HG03175 (cell line): ENCODE measurements at regions not wholly inside any gene's neighbourhood (a gene's known extent, or its start where the extent isn't known, plus 50 kb on each side); places are given as distances from the start of the nearest gene placed in this dataset.
"Not testable (repeated sequence)": the region's sequence is repeated elsewhere in the genome, so short reads cannot be mapped to it uniquely, and the experiment has no call there.

Experiments
- ATAC-seq: cut with Tn5 transposase; IDR thresholded peaks from one replicate; pipeline ENCODE4 v1.9.1; 2021; ENCODE audit warnings: mild to moderate bottlenecking, moderate library complexity; ENCODE audit not compliant: unreplicated experiment

GRCh38 chr12:24522736-24523135, 426.2 kb downstream of the BCAT1 start:
- ATAC-seq: no peak

GRCh38 chr12:24519759-24520158, 429.1 kb downstream of the BCAT1 start:
- ATAC-seq: no peak

DNA sequence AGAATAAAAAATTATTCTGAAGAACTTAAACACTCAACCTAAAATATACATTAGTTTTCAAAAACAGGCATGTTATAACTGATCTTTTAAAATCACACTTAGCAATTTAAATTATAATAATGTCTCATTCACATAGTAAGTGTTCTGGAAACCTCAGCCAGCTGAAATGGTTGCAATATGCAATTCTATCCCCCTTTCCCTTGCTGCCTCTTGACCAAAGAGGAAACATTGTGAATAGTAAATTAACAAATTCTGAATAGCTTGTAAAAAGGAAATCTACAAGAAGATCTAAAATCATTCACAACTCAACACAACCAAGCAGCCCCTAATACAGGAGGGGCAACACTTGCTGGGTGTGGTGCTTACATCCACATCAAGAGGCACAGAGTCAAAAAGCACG, 431.9 kb downstream of the BCAT1 start:
- no peak for ATAC-seq

- no peak for ATAC-seq
Measured at GRCh38 chr12:24510581-24511125, 438.2 kb downstream of the BCAT1 start.

DNA sequence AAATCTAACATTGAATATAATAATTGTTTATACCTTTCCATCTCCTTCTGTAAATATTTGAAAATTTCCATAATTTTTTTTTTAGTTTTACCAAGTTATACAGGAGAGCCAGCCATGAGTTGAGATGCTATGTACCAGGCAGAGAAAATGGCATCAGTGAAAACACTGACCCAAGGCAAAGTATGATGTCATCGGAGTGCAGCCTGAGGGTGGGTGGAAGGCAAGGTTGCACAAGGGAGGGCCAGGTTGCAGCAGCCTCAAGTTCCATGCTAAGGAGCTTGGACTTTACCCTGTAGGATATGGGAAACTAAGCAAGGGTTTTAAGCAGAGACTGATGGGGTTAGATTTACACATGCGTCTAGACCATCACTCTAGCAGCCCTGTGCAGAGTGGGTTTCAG, 441.1 kb downstream of the BCAT1 start:
- no peak for ATAC-seq

DNA sequence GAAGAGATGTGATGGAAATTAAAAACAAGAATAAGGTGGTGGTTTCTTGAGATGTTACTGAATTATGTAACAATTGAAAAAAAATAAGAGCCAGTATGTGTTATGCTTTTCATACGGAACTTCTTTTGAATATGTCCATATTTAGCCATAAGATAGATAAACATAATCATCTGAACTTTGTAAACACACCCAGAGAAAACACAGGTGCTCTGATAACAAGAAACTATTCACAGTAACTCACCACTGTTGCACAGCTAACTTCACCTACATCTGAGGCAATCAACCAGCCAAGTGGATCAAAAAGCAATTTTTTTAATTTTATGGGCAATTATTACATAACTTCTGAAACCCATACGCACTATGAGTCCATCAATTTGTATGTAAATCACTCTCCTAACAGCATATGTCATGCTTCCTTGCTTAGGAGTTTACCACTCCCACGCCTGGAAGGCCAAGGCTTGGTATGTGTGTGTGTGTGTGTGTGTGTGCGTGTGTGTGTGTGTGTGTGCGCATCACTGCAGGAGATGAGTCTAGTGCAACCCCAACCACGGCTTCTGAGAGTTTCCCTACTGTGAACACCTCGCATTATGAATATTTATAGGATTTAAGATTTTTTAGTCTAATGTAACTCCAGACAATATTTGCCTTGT, 443.4 kb downstream of the BCAT1 start:
- ATAC-seq: no peak

GRCh38 chr12:24503477-24503876, 445.4 kb downstream of the BCAT1 start:
- not testable (repeated sequence) for ATAC-seq

DNA sequence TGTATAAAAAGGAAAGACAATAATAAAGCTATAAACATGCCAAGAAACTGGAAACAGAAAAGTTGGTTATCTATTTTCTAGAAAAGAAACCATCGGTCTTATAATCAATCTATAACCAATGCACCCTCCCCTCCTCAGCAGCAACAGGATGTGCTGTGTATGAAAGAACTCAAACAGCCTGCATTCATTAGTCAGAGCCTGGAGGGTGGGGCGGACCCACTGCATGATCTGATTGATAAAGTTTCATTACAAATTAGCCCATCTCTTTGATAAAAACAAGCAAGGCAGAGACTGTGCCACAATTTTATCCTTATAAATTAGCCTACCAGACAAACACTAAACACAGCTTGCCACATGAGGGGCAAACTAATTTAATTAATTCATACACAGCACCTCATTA, 448.1 kb downstream of the BCAT1 start:
- no peak for ATAC-seq

DNA sequence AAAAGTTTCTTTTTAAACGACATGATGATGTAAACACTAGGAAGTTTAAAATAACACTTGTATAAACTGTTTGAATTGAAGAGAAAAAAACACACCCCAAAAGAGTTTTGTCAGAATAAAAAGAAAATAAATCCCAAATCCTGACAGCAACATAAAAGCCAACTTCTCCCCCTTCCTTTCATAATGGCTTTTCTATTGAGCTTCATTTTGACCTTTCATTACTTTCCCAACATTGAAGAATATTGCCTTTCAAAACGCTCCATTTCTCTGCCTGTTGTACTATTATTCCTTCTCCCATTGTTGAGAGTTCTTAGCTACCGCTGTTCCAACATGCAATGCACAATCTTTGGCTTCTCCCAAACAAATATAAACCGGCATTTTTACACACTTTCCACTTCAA, 448.5 kb downstream of the BCAT1 start:
- no peak for ATAC-seq

DNA sequence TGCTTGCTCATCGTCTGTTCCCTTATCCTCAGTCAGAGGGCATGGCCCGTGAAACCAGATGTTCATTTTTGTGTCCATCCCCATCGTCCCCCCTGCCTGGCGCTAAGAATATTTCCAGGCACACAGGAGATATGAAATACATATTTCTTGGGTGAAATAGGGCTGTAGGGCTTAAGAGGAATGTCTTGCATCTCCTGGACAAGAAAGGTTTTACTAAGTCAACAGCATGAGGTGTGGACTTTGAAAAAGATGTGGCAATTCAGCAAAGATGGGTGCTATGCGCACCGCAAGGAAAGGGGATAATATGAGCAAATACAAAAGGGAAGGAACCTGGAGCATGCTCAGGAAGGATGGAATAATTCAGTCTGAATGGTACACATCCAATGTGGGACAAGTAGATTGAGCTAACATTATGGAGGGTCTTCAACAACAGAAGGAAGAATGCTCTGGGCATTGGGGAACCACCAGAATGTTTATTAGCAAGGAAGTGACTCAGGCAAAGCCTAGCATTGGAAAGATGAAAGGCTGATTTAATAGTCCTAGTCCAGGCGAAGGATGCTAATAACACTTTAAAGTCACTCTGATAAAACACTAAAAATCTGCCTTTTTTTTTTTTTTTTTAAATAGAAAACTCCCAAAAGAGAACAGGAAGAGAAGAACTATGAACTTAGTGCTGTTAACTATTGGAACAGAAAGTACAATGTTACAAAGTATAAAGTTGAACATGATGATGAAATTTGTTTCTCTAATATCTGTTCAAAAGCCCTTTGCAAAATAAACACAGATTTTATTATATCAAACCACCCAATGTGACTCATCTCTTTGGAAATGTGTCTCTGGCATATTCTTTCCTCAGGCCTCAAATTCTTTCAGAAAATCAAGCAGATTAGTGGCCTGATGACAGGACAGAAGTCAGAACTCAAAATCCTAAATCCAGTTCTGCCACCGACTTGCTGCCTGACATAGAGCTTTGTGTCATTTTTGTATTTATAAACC, 449.5 kb downstream of the BCAT1 start:
- ATAC-seq: no peak

GRCh38 chr12:24496755-24497154, 452.1 kb downstream of the BCAT1 start:
- no peak for ATAC-seq

DNA sequence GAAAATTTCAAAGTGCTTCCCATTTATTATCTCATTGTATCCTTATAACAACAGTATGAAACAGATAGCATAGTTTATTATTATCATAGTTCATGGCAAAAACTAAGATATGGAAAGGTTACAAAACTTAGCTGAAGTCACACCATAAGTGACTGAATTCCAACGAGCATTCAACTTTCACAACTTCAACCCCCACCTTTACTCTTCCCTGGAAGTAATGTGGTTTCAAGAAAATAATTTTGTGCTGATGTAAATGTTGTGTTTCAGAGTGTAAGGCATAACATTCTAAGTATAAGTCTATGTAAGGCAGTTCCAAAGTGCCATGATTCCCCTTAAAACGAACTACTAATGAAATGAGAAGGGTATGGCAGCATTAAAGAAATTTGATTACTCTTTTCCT, 454.5 kb downstream of the BCAT1 start:
- ATAC-seq: no peak

DNA sequence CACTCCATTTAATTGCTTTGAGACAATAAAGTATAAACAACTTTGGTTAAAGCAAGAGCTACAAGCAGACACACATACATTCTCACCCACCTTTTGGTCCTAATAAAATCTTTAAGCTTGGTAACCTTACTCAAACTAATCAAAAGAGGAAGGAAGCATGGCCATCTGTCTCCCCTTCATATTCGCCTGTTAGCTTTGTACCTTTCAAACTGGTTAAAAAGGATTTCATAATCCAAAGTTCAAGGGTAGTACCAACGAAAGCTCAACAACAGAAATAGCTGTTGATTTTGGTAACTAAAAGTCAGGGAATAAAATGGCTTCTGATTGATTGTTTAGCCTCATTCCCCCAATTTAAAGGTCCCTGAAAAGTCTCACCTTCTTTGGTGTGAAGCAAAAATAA, 456.9 kb downstream of the BCAT1 start:
- ATAC-seq: no peak

GRCh38 chr12:24489939-24490338, 459.0 kb downstream of the BCAT1 start:
- ATAC-seq: no peak

DNA sequence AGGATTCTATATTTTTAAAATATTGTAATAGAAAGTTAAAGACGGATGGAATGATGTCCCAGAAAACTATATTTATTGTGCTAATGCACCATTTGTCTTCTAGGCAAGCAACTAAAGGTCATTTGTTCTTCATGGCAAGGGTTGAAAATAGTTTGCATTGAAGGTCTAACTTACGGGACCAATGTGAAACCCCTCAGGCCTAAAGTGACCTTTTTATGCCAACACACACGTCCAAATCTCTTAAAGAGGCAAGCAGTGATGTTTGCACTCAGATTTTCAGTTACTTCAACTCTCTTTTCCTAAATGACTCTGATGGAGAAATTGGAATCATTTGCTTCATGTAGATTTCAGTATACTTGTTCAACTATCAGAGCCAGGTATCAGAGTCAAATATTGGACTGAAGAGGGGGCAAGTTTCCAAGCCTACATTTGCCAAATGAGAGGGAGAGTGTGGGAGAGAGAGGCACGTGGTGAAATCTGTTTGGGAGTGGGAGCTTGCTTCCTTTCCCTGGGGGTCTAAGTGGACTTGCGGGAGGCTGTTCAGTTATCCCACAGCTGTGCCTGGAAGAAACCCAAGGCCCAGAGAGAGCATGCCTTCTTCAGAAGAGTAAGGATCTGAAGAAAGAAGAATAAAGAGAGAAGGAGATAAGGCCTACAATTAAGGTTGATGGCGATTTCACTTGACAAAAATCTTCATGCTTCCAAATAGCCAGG, 459.8 kb downstream of the BCAT1 start:
- no peak for ATAC-seq

GRCh38 chr12:24488091-24488596, 460.8 kb downstream of the BCAT1 start:
- ATAC-seq: no peak

DNA sequence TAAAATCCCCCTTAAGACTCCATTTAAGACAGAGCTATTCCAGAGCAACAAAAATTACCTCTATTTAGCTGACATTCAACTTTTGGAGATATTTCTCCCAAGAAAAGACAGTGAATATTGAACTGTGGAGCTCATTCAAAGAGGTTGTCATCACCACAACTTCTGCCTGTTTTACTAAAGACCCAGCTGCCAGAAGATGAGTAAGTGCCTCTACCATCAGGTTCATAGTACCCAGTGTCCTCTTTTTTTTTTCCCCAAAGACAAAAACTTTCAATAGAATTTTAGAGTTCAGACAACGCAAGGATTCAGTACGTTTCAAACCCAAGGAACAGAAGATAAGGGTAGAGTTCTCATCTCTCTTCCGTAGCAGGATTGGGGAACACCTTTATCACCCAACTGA, 461.3 kb downstream of the BCAT1 start:
- ATAC-seq: no peak

DNA sequence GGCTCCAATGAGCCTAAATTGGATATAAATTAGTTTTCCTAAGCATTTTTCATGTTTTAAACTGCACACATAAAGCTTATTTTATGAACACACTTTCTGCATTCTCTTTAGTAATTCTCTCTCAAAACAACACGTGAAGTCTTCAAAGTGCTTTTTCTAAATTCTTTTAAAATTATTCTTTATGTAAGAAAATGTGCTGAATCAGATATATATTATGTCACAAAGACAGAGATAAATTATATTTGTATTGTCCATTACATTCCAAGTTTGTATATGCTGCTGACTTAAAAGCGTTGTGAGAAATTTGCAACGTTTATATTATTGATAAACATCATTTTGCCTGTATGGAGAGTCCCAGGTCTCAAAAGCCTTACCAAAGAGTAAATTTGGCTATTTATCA, 465.2 kb downstream of the BCAT1 start:
- no peak for ATAC-seq

DNA sequence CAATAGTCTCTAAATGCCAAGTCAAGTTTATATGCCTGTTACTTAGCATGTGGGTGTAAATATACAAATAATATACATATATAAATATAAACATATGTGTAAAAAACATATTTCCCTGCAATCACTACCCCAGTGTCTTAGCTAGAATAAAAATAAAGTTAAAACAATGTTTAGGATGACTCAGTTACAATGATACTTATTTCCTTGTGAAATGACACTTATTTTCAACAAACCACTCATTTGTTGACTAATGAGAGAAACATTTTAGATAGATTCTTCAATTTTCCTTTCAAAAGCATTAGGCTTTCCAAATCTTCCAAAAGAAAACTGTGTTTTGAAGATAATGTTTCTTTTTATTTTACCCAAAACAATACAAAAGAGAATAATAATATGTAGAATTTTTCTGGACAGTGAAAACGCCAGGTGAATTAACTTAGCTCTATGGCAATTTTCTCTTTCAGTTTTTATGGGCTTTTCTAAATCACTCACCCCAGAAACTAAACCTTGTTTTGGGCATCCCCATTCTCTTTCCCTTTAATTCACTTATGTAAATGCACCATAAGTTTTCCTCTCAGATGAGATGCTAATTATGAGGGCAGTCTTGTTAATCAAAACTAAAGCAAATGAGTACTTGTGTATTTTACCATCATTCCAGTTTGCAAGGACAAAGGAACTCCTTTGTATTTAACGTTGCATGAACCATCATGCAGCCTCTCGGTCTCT, 465.9 kb downstream of the BCAT1 start:
- no peak for ATAC-seq

DNA sequence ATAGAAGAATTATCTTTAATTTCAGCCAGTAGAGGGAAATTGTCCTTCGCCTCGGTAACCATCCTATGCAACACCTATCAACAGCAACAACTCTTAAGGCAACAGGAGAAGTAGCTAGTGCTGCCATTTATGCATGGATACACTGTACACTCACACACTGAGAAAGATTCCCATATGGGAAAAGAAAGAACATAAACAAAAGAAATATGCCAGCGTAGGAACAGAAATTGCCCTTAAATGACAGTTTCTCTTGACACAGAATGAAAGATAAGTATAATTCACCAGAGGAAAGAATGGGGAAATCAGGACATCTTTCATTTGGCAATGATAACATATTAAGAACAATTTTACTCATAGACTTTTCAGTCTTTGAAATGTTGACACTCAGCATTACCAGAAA, 466.9 kb downstream of the BCAT1 start:
- ATAC-seq: no peak
